Left ventricle myocardium inferior (tissue), 1 donor: ENCODE measurements at regions not wholly inside any gene's neighbourhood (a gene's known extent, or its start where the extent isn't known, plus 50 kb on each side); places are given as distances from the start of the nearest gene placed in this dataset.

Experiments used
- DNase-seq: peaks from one replicate; pipeline ENCODE4 v3.0.0-alpha.2; 2020
- H3K27ac ChIP-seq: fragments of 200-600 bp; replicated peaks from 2 replicates; pipeline ENCODE4 v1.8.0; 2021
- H3K27me3 ChIP-seq: fragments of 200-600 bp; 2 replicates; pipeline ENCODE4 v1.8.0; 2021; ENCODE audit warnings: low read depth
- H3K36me3 ChIP-seq: fragments of 200-600 bp; 2 replicates; pipeline ENCODE4 v1.8.0; 2021
- H3K4me1 ChIP-seq: fragments of 200-600 bp; 2 replicates; pipeline ENCODE4 v1.8.0; 2021
- H3K4me3 ChIP-seq: fragments of 200-600 bp; 2 replicates; pipeline ENCODE4 v1.8.0; 2021; ENCODE audit warnings: mild to moderate bottlenecking, moderate library complexity
- H3K9me3 ChIP-seq: fragments of 200-600 bp; replicated peaks from 2 replicates; pipeline ENCODE4 v1.8.0; 2021
- intact Hi-C: fragments of 100-400 bp; cut with micrococcal nuclease; formaldehyde crosslinking; loops from one replicate; pipeline ENCODE4 v1.11.0; 2022
- TF ChIP-seq, protein P1 (sequence below): fragments of 200-600 bp; IDR thresholded peaks from 2 replicates; pipeline ENCODE4 v1.8.0; 2021; ENCODE audit warnings: antibody characterized with exemption, mild to moderate bottlenecking, borderline replicate concordance
- donor health status: DM: no; HTN: yes; CAD: no; lungs with severe emphysema.

DNA sequence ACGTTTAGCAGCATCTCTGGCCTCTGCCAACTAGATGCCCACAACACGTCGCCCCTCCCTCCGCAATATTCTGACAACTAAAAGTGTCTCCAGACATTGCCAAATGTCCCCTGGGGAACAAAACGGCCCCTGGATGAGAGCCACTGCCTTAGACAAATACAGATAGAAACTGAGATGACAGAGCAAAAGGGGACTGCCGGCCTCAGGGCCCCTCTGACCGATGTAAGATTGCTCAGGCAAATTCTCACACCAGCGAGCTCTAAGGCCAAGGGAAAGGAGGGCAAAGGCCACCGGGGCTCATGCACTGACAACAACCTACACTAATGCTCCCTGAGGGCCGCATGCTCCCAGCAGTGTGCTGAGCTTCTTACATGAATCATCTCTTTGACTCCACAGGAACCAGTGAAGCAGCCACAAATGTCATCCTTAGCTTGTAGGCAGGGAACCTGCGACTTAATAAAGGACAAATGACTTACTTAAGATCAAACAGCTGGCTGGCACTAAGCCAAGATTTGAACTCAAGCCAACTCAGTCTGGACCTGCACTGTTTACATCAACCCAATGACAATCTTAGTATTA is 228.5 kb downstream of the TTC32 start:
- intact Hi-C loops: no loop called here

DNA sequence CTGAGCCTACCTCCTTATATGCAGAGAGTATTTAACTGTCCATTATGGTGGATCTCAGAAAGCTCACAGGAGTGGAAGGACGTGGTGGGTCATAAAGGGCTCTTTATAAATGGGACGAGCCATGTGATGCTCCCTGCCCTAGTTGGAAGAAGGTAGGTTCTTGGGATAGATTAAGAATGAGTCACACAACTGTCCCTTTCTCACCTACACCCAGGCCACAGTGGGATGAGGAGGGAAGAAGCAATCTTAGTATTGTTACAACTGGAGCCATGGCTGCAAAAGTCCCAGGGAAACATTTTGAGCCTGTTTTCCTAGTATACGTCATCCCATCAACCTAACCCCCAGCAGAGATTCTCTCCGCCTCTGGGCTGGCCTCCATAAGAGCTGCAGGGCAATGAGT is 229.9 kb downstream of the TTC32 start:
- Histone ChIP-seq H3K4me1 (peaks cover 22% of the 10 kb centered on the region), H3K27me3 (no peaks in the 10 kb centered on the region), H3K36me3 (no peaks in the 10 kb centered on the region), H3K4me3 (no peak overlapping the region), H3K9me3 (no peaks in the 10 kb centered on the region), H3K27ac (no peak overlapping the region)
- intact Hi-C loops: no loop called here
- TF ChIP-seq, protein P1, sequence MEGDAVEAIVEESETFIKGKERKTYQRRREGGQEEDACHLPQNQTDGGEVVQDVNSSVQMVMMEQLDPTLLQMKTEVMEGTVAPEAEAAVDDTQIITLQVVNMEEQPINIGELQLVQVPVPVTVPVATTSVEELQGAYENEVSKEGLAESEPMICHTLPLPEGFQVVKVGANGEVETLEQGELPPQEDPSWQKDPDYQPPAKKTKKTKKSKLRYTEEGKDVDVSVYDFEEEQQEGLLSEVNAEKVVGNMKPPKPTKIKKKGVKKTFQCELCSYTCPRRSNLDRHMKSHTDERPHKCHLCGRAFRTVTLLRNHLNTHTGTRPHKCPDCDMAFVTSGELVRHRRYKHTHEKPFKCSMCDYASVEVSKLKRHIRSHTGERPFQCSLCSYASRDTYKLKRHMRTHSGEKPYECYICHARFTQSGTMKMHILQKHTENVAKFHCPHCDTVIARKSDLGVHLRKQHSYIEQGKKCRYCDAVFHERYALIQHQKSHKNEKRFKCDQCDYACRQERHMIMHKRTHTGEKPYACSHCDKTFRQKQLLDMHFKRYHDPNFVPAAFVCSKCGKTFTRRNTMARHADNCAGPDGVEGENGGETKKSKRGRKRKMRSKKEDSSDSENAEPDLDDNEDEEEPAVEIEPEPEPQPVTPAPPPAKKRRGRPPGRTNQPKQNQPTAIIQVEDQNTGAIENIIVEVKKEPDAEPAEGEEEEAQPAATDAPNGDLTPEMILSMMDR: no peak
- DNase-seq: no peak

More for the DNA sequence above, 228.5 kb downstream of the TTC32 start:
- Histone ChIP-seq H3K27ac (peak overlapping the region; percentile 51), H3K4me3 (no peak overlapping the region), H3K4me1 (peaks cover 14% of the 10 kb centered on the region), H3K36me3 (no peaks in the 10 kb centered on the region), H3K9me3 (no peaks in the 10 kb centered on the region), H3K27me3 (no peaks in the 10 kb centered on the region)
- TF ChIP-seq, protein P1: no peak
- peak; percentile 13 for DNase-seq

DNA sequence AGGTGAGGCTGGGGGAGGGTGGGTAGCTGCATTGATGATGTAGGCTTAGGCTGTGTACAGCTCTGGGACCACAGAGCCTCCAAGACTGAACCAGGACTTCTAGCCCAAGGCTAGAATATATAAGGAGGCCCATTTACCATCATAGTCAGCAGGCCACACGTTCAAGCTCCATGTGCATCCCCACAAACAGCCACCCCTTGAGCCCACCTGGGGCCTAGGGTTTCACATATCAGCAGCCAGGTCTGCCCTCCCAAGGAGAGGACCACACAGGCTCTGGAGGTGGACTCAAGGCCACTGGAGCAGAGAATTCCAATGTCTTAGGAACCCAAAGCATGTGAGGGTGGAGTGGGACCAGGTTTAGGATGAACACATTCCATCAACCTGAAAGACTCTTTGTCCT is 230.5 kb downstream of the TTC32 start:
- H3K4me1 ChIP-seq: peaks cover 22% of the 10 kb centered on the region
- no peak for DNase-seq
- H3K4me3 ChIP-seq: no peak overlapping the region
- H3K9me3 ChIP-seq: no peaks in the 10 kb centered on the region
- H3K27ac ChIP-seq: no peak overlapping the region
- H3K36me3 ChIP-seq: no peaks in the 10 kb centered on the region
- TF ChIP-seq, protein P1: no peak
- intact Hi-C loops: no loop called here
- H3K27me3 ChIP-seq: no peaks in the 10 kb centered on the region

DNA sequence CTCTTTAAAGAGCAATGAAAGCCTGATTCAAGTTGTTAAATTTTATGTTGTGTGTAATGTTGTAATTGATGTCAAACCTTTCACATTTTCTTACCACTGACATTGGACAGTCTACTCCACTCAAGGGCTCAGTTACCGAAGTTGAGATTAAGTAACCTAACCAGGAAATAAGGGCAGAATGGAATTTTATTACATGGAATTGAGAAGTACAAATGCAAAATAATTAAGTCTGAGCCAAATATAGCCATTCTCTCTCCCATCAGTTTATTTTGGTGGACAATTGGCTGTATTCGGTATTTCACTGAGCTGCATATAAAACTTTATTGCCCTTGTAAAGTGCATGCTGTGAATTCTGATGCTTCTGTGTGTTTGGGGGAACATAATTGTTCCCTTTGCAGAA is 231.5 kb downstream of the TTC32 start:
- no peak for DNase-seq
- intact Hi-C loops: no loop called here
- TF ChIP-seq, protein P1: no peak

DNA sequence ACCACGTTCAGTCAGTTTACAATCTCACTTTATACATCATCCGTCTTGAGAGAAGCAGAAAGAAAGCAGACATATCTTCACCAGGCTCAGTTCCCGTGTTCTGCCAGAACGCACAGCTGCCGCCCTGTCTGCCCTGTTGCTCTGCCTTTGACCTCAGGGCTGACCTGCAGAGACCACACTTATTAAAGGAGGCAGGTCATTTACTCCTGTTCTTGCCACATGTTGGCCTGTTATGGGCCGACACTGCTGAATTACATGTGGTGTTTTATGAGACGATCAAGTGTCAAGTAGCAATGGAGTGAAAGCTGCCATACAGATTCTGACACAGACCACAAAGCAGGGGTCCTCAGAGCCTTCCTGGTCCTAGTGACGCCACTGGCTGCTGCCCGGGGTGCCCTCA is 232.2 kb downstream of the TTC32 start:
- Histone ChIP-seq H3K27me3 (no peaks in the 10 kb centered on the region), H3K4me1 (peaks cover 26% of the 10 kb centered on the region), H3K4me3 (no peak overlapping the region), H3K36me3 (no peaks in the 10 kb centered on the region), H3K9me3 (no peaks in the 10 kb centered on the region), H3K27ac (no peak overlapping the region)
- intact Hi-C loops: no loop called here
- no peak for DNase-seq
- TF ChIP-seq, protein P1: no peak

More for the DNA sequence above, 231.5 kb downstream of the TTC32 start:
- H3K4me1 ChIP-seq: peaks cover 22% of the 10 kb centered on the region
- H3K36me3 ChIP-seq: no peaks in the 10 kb centered on the region
- H3K27me3 ChIP-seq: no peaks in the 10 kb centered on the region
- no peaks in the 10 kb centered on the region for H3K9me3 ChIP-seq
- H3K27ac ChIP-seq: no peak overlapping the region
- no peak overlapping the region for H3K4me3 ChIP-seq
